HG03469 (cell line): ENCODE measurements at regions not wholly inside any gene's neighbourhood (a gene's known extent, or its start where the extent isn't known, plus 50 kb on each side); places are given as distances from the start of the nearest gene placed in this dataset.
"Not testable (repeated sequence)": the region's sequence is repeated elsewhere in the genome, so short reads cannot be mapped to it uniquely, and the experiment has no call there.

Experiments
- ATAC-seq: cut with Tn5 transposase; IDR thresholded peaks from one replicate; pipeline ENCODE4 v1.9.1; 2021; ENCODE audit warnings: mild to moderate bottlenecking, moderate library complexity, moderate number of reproducible peaks; ENCODE audit not compliant: unreplicated experiment

GRCh38 chrX:36642052-36642451 is 366.1 kb upstream of the FAM47C start:
- no peak for ATAC-seq

DNA sequence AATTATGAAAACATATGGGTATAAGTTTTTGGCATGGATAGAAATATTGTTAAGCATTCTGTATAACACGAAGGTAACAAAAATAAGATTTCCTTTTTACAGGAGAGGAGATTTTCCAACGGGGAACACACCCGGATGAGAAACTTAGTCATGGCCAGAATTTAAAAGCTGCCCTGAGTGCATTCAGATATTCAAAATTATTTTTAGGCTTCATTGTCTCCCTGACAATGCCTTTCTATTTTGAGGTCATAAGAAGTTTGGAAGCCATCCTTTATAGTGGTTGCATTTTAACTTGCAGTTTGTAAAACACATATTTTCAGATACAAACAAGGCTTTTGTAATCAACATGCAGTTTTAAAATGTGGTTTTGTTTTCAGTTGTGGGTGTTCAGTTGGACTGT is 357.5 kb upstream of the FAM47C start:
- ATAC-seq, result no peak

DNA sequence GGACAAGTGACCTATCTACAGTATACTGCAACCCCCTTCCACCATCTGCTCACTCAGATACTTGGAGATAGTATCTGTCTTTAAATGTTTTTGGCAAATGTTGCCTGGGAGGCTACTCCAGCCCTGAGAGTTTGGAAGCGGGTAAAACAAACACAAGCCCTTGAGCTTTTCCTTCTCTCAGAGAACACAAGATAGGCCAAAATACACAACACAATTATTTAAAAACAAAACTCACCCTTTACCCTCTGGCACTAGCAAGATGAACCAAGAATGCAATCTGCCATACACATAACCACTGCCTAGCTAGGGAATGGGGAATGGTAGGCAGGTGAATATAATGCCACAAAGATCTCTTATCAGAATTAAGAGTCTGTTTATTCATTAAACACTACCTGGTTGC is 324.7 kb upstream of the FAM47C start:
- no peak for ATAC-seq

- no peak for ATAC-seq
These were observed 324.1 kb upstream of the FAM47C start for GRCh38 chrX:36684053-36684452.

DNA sequence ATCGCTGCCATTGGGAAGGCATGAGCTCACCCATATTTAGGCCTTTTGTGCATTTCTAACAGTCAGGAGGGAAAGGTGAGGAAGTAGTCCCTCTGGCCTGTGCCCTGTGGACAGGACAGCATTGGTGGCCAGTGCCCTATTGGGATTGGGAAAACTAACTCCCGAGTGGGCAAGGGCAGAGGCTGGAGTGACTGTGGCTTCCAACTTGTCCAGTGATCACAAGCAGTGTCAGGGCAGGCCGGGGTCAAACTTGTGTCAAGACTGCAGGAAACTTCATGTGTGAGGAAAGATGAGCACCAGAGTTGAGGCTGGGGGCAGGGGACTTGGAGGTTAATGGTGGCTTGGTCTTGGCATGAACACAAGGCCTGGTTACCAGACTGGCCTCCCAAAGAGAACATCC is 286.2 kb upstream of the FAM47C start:
- ATAC-seq, result no peak

DNA sequence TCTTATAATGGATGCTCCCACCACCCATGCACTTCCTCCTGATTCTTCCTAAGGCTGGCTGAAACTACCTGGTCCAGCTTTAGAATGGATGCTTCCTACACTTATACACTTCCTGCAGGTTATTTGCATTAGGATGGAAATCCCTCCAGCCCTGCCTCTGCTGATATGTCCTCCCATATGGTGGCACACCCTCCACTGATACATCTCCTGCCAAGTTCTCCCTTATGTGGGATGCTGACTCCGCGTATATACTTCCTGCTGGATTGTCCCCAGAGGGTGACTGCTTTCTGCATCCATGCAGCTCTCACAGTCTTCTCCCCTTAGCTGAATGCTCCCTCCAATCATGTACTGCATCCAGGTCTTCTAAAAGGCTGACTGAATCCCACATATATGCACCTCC is 254.6 kb upstream of the FAM47C start:
- ATAC-seq, result no peak

DNA sequence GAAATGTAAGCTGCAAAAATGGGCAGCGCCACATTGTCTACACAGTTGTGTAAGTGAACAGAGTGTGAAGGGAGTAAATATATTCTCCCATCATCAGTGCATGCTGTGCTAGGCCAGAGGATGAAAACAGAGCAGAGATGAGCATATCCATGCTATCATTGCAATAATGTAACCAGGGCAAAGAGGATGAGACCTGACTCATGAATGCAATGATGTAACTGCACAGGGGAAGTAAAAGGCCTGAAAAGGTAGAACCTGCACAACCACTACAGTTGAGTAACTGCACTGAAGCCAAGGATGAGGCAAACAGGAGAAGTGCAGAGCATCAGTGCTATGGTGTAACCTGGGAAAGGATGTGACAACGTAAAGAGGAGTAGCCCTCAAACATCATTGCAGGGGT is 220.4 kb upstream of the FAM47C start:
- no peak for ATAC-seq

- ATAC-seq, result no peak
These were observed 205.0 kb upstream of the FAM47C start for GRCh38 chrX:36803151-36803550.

DNA sequence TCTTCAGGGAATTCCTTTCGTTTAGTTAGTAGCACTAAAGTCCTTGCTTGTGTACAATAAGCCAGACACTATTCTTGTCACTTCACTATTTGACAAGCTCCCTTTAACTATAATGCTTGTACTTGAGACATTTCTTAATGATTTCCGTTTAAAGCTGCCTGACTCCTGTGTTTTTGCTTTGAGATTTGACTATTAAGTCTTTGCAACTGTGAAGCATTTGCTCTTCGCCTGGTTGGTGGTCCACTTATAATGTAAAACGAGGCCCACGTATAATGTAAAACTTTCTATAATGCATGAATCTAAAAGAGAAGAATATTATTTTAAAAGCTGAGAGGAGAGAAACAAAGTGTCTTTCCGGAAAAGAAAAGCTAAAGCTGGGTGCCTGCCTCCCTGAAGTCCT is 204.1 kb upstream of the FAM47C start:
- no peak for ATAC-seq

GRCh38 chrX:36844857-36845256 is 163.3 kb upstream of the FAM47C start:
- ATAC-seq, result no peak

GRCh38 chrX:36847496-36847895 is 160.7 kb upstream of the FAM47C start:
- no peak for ATAC-seq

GRCh38 chrX:36849407-36849806 is 158.8 kb upstream of the FAM47C start:
- ATAC-seq, result no peak

- no peak for ATAC-seq
These were observed 151.3 kb upstream of the FAM47C start for GRCh38 chrX:36856849-36857248.

DNA sequence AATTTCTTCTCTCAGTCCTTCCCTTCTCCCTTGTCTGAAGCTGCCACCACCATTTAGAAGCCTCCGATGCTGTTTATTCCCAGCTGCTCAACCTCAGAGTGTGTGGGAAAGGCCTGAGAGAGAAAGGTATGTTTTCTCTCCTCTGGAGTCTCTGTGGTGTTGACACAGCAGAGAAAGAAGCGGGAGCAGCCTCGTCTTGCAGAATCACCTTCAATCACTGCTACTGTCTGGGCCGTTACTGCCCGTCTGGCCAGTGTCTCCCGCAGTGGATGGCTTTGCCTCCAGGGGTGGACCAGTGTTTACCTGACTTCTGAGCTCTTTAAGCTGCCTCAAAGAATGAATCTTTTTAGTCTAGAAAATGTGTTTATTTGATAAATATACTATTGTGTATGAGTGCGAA is 148.9 kb upstream of the FAM47C start:
- ATAC-seq, result no peak

DNA sequence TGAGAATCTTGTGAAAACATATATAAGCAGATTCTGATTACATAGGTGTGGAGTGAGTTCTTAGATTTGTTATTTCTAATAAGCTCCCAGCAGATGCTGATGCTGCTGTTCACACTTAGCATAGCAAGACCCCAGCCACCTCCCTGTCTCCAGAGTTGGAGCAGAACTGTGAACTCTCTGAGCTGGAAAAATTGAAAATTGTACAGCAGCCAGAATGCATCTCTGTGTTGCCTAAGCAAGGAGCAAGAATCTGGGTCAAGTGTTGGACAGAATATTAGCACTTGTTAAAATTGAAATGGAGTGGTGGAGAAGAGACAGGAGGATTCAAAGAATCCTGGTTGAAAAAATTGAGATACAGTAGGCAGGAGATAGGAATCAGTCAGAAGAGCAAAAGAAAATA is 146.6 kb upstream of the FAM47C start:
- no peak for ATAC-seq

- no peak for ATAC-seq
These were observed 141.0 kb upstream of the FAM47C start for GRCh38 chrX:36867143-36867542.

DNA sequence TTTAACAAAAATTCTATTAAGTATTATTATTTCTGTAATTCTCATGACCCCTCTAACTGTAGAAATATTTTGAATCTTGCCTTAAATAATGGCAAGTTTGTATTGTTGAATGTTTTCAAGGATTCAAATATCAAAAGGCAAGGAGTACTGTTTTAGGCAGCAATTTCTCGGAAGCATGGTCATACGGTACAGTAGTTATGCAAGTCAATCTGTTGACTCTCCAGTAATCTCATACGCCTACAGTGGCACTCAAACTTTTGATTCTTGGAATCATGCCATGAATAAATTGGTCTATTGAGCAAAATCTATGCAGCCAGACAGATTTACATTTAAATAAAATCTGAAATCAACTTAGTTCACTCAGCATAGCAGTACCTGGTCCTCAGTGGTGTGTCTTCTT is 139.6 kb upstream of the FAM47C start:
- no peak for ATAC-seq

GRCh38 chrX:36869457-36869856 is 138.7 kb upstream of the FAM47C start:
- ATAC-seq, result no peak

- ATAC-seq, result no peak
These were observed 110.5 kb upstream of the FAM47C start for GRCh38 chrX:36897690-36898089.

DNA sequence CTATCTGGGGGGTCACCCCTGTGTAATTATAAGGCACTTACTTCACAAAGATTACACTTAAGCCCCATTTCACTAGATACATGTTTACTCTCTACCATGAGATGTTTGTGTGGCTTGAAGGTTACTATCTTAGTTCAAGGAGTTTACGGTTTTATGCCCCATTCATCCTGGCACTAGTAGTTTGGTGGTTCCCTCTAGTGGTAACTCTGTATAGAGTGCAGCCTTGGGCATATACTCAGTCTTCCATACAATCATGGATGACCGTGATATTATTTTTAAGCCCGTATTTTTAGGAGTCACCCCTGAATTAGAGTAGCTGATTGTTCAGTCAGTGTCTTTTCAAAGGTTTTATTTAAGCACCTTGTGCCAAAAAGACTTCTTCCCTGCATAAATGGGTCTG is 109.9 kb upstream of the FAM47C start:
- no peak for ATAC-seq

- not testable (repeated sequence) for ATAC-seq
These were observed 103.6 kb upstream of the FAM47C start for GRCh38 chrX:36904561-36904960.

- ATAC-seq, result peak; percentile 72
These were observed 99.1 kb upstream of the FAM47C start for GRCh38 chrX:36908801-36909675.

GRCh38 chrX:36909676-36910030 is 98.5 kb upstream of the FAM47C start:
- no peak for ATAC-seq
